ENCODE measurements at regions not wholly inside any gene's neighbourhood (a gene's known extent, or its start where the extent isn't known, plus 50 kb on each side); places are given as distances from the start of the nearest gene placed in this dataset.

GRCh38 chr2:52308156-52308555 lies 1276.2 kb upstream of the NRXN1 start:
- Histone ChIP-seq H3K36me3 (ENCODE audit: control insufficient read depth, insufficient read depth, low read length) (no peaks in the 10 kb centered on the region), H3K4me1 (ENCODE audit: control insufficient read depth, insufficient read depth, low read length) (no peaks in the 10 kb centered on the region), H3K9me3 (ENCODE audit: control insufficient read depth, low read length) (peaks cover 6% of the 10 kb centered on the region), H3K4me3 (ENCODE audit: low read length) (no peak overlapping the region), H3K27ac (ENCODE audit: low read depth, low read length) (no peak overlapping the region), H3K9ac (ENCODE audit: extremely low read depth, low read length, poor library complexity, severe bottlenecking) (no peak overlapping the region), H3K27me3 (ENCODE audit: control insufficient read depth, insufficient read depth, low read length, poor library complexity, severe bottlenecking) (no peaks in the 10 kb centered on the region)
- Mint-ChIP-seq H3K27me3 (ENCODE audit: insufficient read depth) (no peaks in the 10 kb centered on the region), H3K36me3 (ENCODE audit: low read depth) (peaks cover 3% of the 10 kb centered on the region), H3K27ac (no peak overlapping the region), H3K4me1 (peaks cover 10% of the 10 kb centered on the region), H3K4me3 (no peak overlapping the region), H3K9me3 (peaks cover 15% of the 10 kb centered on the region)
- no peak for DNase-seq
- WGBS, 2 experiments (ENCODE audit: insufficient coverage in 1 of 2, insufficient read length in 1 of 2): 98% methylated on average over 2 of the region's 2 CpGs; no CpG with 5 or more reads in 1 of the 2 experiments
- TF ChIP-seq CTCF (conservative IDR thresholded peaks at IDR 0.05): no peak

GRCh38 chr2:52294628-52295027 lies 1262.7 kb upstream of the NRXN1 start:
- H3K27ac ChIP-seq (ENCODE audit: low read depth, low read length): no peak overlapping the region
- peaks cover 27% of the 10 kb centered on the region for H3K9me3 ChIP-seq (ENCODE audit: control insufficient read depth, low read length)
- H3K4me1 ChIP-seq (ENCODE audit: control insufficient read depth, insufficient read depth, low read length): peaks cover 3% of the 10 kb centered on the region
- peaks cover 23% of the 10 kb centered on the region for H3K4me1 Mint-ChIP-seq
- no peaks in the 10 kb centered on the region for H3K36me3 ChIP-seq (ENCODE audit: control insufficient read depth, insufficient read depth, low read length)
- peaks cover 3% of the 10 kb centered on the region for H3K36me3 Mint-ChIP-seq (ENCODE audit: low read depth)
- no peak for TF ChIP-seq CTCF (conservative IDR thresholded peaks at IDR 0.05)
- 81 to 100% methylated on average over 1 of the region's 1 CpG for WGBS, 2 experiments (ENCODE audit: insufficient coverage in 1 of 2, insufficient read length in 1 of 2)
- DNase-seq: no peak
- H3K9ac ChIP-seq (ENCODE audit: extremely low read depth, low read length, poor library complexity, severe bottlenecking): no peak overlapping the region
- no peak overlapping the region for H3K4me3 ChIP-seq (ENCODE audit: low read length)
- no peaks in the 10 kb centered on the region for H3K27me3 ChIP-seq (ENCODE audit: control insufficient read depth, insufficient read depth, low read length, poor library complexity, severe bottlenecking)
- no peak overlapping the region for H3K27ac Mint-ChIP-seq
- no peaks in the 10 kb centered on the region for H3K27me3 Mint-ChIP-seq (ENCODE audit: insufficient read depth)
- no peak overlapping the region for H3K4me3 Mint-ChIP-seq
- H3K9me3 Mint-ChIP-seq: peaks cover 22% of the 10 kb centered on the region

GRCh38 chr2:52292801-52293200 lies 1260.9 kb upstream of the NRXN1 start:
- no peaks in the 10 kb centered on the region for H3K27me3 Mint-ChIP-seq (ENCODE audit: insufficient read depth)
- Histone ChIP-seq H3K4me3 (ENCODE audit: low read length) (no peak overlapping the region), H3K9ac (ENCODE audit: extremely low read depth, low read length, poor library complexity, severe bottlenecking) (no peak overlapping the region), H3K27ac (ENCODE audit: low read depth, low read length) (no peak overlapping the region), H3K36me3 (ENCODE audit: control insufficient read depth, insufficient read depth, low read length) (no peaks in the 10 kb centered on the region), H3K9me3 (ENCODE audit: control insufficient read depth, low read length) (peaks cover 11% of the 10 kb centered on the region), H3K27me3 (ENCODE audit: control insufficient read depth, insufficient read depth, low read length, poor library complexity, severe bottlenecking) (no peaks in the 10 kb centered on the region), H3K4me1 (ENCODE audit: control insufficient read depth, insufficient read depth, low read length) (peaks cover 3% of the 10 kb centered on the region)
- peaks cover 23% of the 10 kb centered on the region for H3K4me1 Mint-ChIP-seq
- H3K9me3 Mint-ChIP-seq: peaks cover 7% of the 10 kb centered on the region
- peak overlapping the region; percentile 54 for H3K27ac Mint-ChIP-seq
- DNase-seq: no peak
- no peak for TF ChIP-seq CTCF (conservative IDR thresholded peaks at IDR 0.05)
- no peak overlapping the region for H3K4me3 Mint-ChIP-seq
- peaks cover 4% of the 10 kb centered on the region for H3K36me3 Mint-ChIP-seq (ENCODE audit: low read depth)
- WGBS, 2 experiments (ENCODE audit: insufficient coverage in 1 of 2, insufficient read length in 1 of 2): 75 to 83% methylated on average over 1 of the region's 1 CpG
